HAP-1 (cell line): ENCODE measurements at regions not wholly inside any gene's neighbourhood (a gene's known extent, or its start where the extent isn't known, plus 50 kb on each side); places are given as distances from the start of the nearest gene placed in this dataset.

Experiments used
- DNase-seq, 2 experiments: peaks; one replicate each; pipeline ENCODE4 v3.0.0-alpha.2; 2016 to 2020; ENCODE audit warnings: low spot score in 2 of 2
- H3K27me3 ChIP-seq: fragments of 250-450 bp; sonication (Bioruptor Pico); 2 replicates; pipeline ENCODE4 v1.5.1; 2020; ENCODE audit warnings: low read depth, mild to moderate bottlenecking, moderate library complexity
- H3K36me3 ChIP-seq: fragments of 250-450 bp; sonication (Bioruptor Pico); replicated peaks from 2 replicates; pipeline ENCODE4 v1.5.1; 2020; ENCODE audit warnings: mild to moderate bottlenecking
- H3K4me1 ChIP-seq: fragments of 250-450 bp; sonication (Bioruptor Pico); 2 replicates; pipeline ENCODE4 v1.5.1; 2020; ENCODE audit warnings: mild to moderate bottlenecking
- H3K4me3 ChIP-seq: fragments of 250-450 bp; sonication (Bioruptor Pico); 2 replicates; pipeline ENCODE4 v1.5.1; 2020; ENCODE audit warnings: mild to moderate bottlenecking, moderate library complexity
- H3K9me3 ChIP-seq: fragments of 250-450 bp; sonication (Bioruptor Pico); 2 replicates; pipeline ENCODE4 v1.5.1; 2020; ENCODE audit warnings: mild to moderate bottlenecking, moderate library complexity
- in situ Hi-C: fragments of 300-500 bp; cut with MboI; formaldehyde crosslinking; loops from 3 replicates; pipeline ENCODE4 v1.14.3; 2020; ENCODE audit warnings: low sequenced_read_pairs, inconsistent platforms, mixed read lengths

GRCh38 chr4:27717431-27717755 lies 856.8 kb downstream of the STIM2 start:
- in situ Hi-C loops: no loop called here
- DNase-seq: no peak
- no peak overlapping the region for H3K4me3 ChIP-seq
- no peaks in the 10 kb centered on the region for H3K4me1 ChIP-seq
- no peaks in the 10 kb centered on the region for H3K9me3 ChIP-seq
- no peaks in the 10 kb centered on the region for H3K36me3 ChIP-seq
- no peaks in the 10 kb centered on the region for H3K27me3 ChIP-seq

GRCh38 chr4:27720010-27720766 lies 859.5 kb downstream of the STIM2 start:
- H3K4me3 ChIP-seq: no peak overlapping the region
- no peaks in the 10 kb centered on the region for H3K9me3 ChIP-seq
- in situ Hi-C loops: no loop called here
- H3K4me1 ChIP-seq: no peaks in the 10 kb centered on the region
- H3K27me3 ChIP-seq: no peaks in the 10 kb centered on the region
- H3K36me3 ChIP-seq: no peaks in the 10 kb centered on the region
- DNase-seq: no peak

GRCh38 chr4:27721193-27721592 lies 860.6 kb downstream of the STIM2 start:
- H3K4me1 ChIP-seq: no peaks in the 10 kb centered on the region
- H3K36me3 ChIP-seq: no peaks in the 10 kb centered on the region
- no peaks in the 10 kb centered on the region for H3K27me3 ChIP-seq
- no peak for DNase-seq
- in situ Hi-C loops: no loop called here
- no peak overlapping the region for H3K4me3 ChIP-seq
- H3K9me3 ChIP-seq: no peaks in the 10 kb centered on the region

GRCh38 chr4:27728892-27729291 lies 868.3 kb downstream of the STIM2 start:
- Histone ChIP-seq H3K36me3 (no peaks in the 10 kb centered on the region), H3K4me1 (no peaks in the 10 kb centered on the region), H3K9me3 (no peaks in the 10 kb centered on the region), H3K4me3 (no peak overlapping the region), H3K27me3 (no peaks in the 10 kb centered on the region)
- in situ Hi-C loops: no loop called here
- DNase-seq: no peak

GRCh38 chr4:27742816-27743215 lies 882.2 kb downstream of the STIM2 start:
- in situ Hi-C loops: no loop called here

GRCh38 chr4:27759611-27760575 lies 899.3 kb downstream of the STIM2 start:
- H3K4me1 ChIP-seq: no peaks in the 10 kb centered on the region
- no peak overlapping the region for H3K4me3 ChIP-seq
- DNase-seq: no peak
- no peaks in the 10 kb centered on the region for H3K27me3 ChIP-seq
- in situ Hi-C loops: no loop called here
- H3K36me3 ChIP-seq: no peaks in the 10 kb centered on the region
- H3K9me3 ChIP-seq: no peaks in the 10 kb centered on the region

More at GRCh38 chr4:27742816-27743215, 882.2 kb downstream of the STIM2 start:
- Histone ChIP-seq H3K36me3 (no peaks in the 10 kb centered on the region), H3K4me3 (no peak overlapping the region), H3K9me3 (no peaks in the 10 kb centered on the region), H3K4me1 (no peaks in the 10 kb centered on the region), H3K27me3 (no peaks in the 10 kb centered on the region)
- no peak for DNase-seq

GRCh38 chr4:27763830-27764525 lies 903.3 kb downstream of the STIM2 start:
- Histone ChIP-seq H3K4me1 (no peaks in the 10 kb centered on the region), H3K27me3 (no peaks in the 10 kb centered on the region), H3K4me3 (no peak overlapping the region), H3K9me3 (no peaks in the 10 kb centered on the region), H3K36me3 (no peaks in the 10 kb centered on the region)
- in situ Hi-C loops: no loop called here
- DNase-seq: no peak

GRCh38 chr4:27764526-27764837 lies 903.8 kb downstream of the STIM2 start:
- DNase-seq: no peak
- Histone ChIP-seq H3K9me3 (no peaks in the 10 kb centered on the region), H3K4me1 (no peaks in the 10 kb centered on the region), H3K27me3 (no peaks in the 10 kb centered on the region), H3K4me3 (no peak overlapping the region), H3K36me3 (no peaks in the 10 kb centered on the region)
- in situ Hi-C loops: no loop called here

- H3K4me1 ChIP-seq: no peaks in the 10 kb centered on the region
- no peaks in the 10 kb centered on the region for H3K27me3 ChIP-seq
- no peak for DNase-seq
- H3K4me3 ChIP-seq: no peak overlapping the region
- in situ Hi-C loops: no loop called here
- H3K36me3 ChIP-seq: no peaks in the 10 kb centered on the region
- H3K9me3 ChIP-seq: no peaks in the 10 kb centered on the region
Observed at GRCh38 chr4:27770895-27771294, 910.3 kb downstream of the STIM2 start.

- no peak for DNase-seq
- H3K4me1 ChIP-seq: no peaks in the 10 kb centered on the region
- in situ Hi-C loops: no loop called here
- H3K27me3 ChIP-seq: no peaks in the 10 kb centered on the region
- no peak overlapping the region for H3K4me3 ChIP-seq
- no peaks in the 10 kb centered on the region for H3K9me3 ChIP-seq
- H3K36me3 ChIP-seq: no peaks in the 10 kb centered on the region
Observed at GRCh38 chr4:27775156-27775555, 914.5 kb downstream of the STIM2 start.

- in situ Hi-C loops: no loop called here
- DNase-seq: no peak
- Histone ChIP-seq H3K27me3 (no peaks in the 10 kb centered on the region), H3K4me3 (no peak overlapping the region), H3K9me3 (no peaks in the 10 kb centered on the region), H3K4me1 (no peaks in the 10 kb centered on the region), H3K36me3 (no peaks in the 10 kb centered on the region)
Observed at GRCh38 chr4:27779827-27780226, 919.2 kb downstream of the STIM2 start.

GRCh38 chr4:27787195-27787594 lies 926.6 kb downstream of the STIM2 start:
- H3K27me3 ChIP-seq: no peaks in the 10 kb centered on the region
- no peaks in the 10 kb centered on the region for H3K9me3 ChIP-seq
- H3K36me3 ChIP-seq: no peaks in the 10 kb centered on the region
- DNase-seq: no peak
- H3K4me1 ChIP-seq: no peaks in the 10 kb centered on the region
- no peak overlapping the region for H3K4me3 ChIP-seq
- in situ Hi-C loops: no loop called here

- DNase-seq: no peak
- H3K4me1 ChIP-seq: no peaks in the 10 kb centered on the region
- in situ Hi-C loops: no loop called here
- H3K4me3 ChIP-seq: no peak overlapping the region
- no peaks in the 10 kb centered on the region for H3K9me3 ChIP-seq
- H3K36me3 ChIP-seq: no peaks in the 10 kb centered on the region
- no peaks in the 10 kb centered on the region for H3K27me3 ChIP-seq
Observed at GRCh38 chr4:27789773-27790172, 929.1 kb downstream of the STIM2 start.

GRCh38 chr4:27790911-27791310 lies 930.3 kb downstream of the STIM2 start:
- no peaks in the 10 kb centered on the region for H3K9me3 ChIP-seq
- no peaks in the 10 kb centered on the region for H3K27me3 ChIP-seq
- in situ Hi-C loops: no loop called here
- H3K4me3 ChIP-seq: no peak overlapping the region
- H3K36me3 ChIP-seq: no peaks in the 10 kb centered on the region
- no peak for DNase-seq
- no peaks in the 10 kb centered on the region for H3K4me1 ChIP-seq
